ENCODE measurements at regions not wholly inside any gene's neighbourhood (a gene's known extent, or its start where the extent isn't known, plus 50 kb on each side); places are given as distances from the start of the nearest gene placed in this dataset.

DNA sequence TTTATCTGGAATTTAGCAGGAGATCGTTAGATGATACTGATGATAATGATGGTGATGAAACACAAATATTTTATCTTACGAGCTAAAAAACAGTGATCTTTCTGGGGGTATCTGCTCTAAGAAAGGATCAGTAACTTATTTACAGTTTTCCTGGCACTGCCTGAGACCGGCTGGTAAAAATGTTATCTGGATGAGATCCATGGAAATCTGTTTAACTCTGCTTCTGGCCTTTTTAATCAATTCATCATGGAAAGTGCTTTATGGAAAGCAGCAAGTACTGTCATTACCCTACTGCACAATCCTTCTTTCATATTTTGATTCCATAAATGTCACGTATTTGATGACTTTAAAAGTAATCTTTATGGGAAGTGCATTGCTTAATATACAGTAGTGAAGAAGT, 612.7 kb upstream of the GCFC2 start:
- TF ChIP-seq, protein P1, sequence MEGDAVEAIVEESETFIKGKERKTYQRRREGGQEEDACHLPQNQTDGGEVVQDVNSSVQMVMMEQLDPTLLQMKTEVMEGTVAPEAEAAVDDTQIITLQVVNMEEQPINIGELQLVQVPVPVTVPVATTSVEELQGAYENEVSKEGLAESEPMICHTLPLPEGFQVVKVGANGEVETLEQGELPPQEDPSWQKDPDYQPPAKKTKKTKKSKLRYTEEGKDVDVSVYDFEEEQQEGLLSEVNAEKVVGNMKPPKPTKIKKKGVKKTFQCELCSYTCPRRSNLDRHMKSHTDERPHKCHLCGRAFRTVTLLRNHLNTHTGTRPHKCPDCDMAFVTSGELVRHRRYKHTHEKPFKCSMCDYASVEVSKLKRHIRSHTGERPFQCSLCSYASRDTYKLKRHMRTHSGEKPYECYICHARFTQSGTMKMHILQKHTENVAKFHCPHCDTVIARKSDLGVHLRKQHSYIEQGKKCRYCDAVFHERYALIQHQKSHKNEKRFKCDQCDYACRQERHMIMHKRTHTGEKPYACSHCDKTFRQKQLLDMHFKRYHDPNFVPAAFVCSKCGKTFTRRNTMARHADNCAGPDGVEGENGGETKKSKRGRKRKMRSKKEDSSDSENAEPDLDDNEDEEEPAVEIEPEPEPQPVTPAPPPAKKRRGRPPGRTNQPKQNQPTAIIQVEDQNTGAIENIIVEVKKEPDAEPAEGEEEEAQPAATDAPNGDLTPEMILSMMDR (IDR thresholded peaks at IDR 0.05; ENCODE audit: insufficient read depth, low read depth, low read length, missing control alignments), result no peak
- H3K4me3 ChIP-seq (ENCODE audit: low read depth, low read length), result no peak overlapping the region
- DNase-seq (ENCODE audit: low read depth), result no peak

DNA sequence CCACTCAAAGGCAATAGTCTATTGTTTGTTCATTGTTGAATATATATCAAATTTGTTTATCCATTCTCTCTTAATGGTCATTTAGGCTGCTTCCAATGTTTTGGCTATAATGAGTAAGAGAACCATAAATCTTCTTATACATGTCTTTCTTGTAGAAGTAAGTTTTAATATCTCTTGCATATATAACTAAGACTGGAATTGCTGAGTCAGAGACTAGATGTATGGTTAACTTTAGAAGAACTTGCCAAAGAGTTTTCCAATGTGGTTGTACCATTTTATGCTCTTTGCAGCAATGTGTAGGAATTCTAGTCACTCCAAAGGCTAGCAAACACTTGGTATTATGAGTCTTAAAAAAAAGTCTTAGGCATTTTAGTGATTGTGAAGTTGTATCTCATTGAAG, 610.0 kb upstream of the GCFC2 start:
- TF ChIP-seq, protein P1 (IDR thresholded peaks at IDR 0.05; ENCODE audit: insufficient read depth, low read depth, low read length, missing control alignments), result no peak
- no peak overlapping the region for H3K4me3 ChIP-seq (ENCODE audit: low read depth, low read length)
- no peak for DNase-seq (ENCODE audit: low read depth)

DNA sequence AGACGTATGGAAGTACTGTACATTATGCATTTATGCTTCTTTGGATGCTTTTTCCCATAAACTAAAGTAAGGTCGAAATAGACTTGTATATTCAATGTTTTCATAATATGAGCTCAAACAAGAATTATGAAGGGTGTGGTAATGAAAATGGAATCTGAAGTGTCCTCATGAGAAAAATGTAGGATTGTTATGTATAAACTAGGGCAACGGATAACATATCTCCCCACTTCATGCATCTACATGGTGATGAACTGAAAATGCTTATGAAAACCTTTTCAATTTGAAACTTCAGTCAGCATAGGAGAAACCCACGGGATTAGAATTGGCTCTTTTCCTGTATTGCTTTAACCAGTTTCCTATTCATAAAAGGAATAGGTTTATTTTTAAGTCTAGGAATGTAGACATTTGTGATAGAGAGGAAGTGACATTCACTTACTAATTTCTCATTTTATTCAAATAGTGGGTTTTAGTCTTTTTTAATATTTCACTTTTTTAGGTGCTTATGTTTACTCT, 608.2 kb upstream of the GCFC2 start:
- TF ChIP-seq, protein P1 (IDR thresholded peaks at IDR 0.05; ENCODE audit: insufficient read depth, low read depth, low read length, missing control alignments), result no peak
- no peak overlapping the region for H3K4me3 ChIP-seq (ENCODE audit: low read depth, low read length)
- no peak for DNase-seq (ENCODE audit: low read depth)

DNA sequence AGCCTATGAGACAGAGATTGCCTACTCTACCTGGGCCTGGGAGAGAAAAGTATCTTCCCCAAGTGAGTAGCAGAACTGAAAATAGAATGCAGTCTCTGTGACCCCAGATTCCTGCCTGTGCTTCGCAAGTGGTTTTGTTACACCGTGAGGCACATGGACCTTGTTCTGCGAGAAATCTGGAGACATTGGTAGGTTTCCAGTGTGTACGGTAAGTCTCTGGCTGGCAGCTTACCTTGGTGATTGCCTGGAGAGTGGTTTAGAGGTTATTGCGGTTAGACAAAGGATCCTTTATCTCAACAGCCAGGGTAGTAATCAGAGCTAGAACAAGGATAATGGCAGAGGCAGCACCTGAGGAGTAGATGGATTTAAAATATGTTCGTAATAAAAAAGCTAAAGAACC, 606.0 kb upstream of the GCFC2 start:
- DNase-seq (ENCODE audit: low read depth), result no peak
- TF ChIP-seq, protein P1 (IDR thresholded peaks at IDR 0.05; ENCODE audit: insufficient read depth, low read depth, low read length, missing control alignments), result no peak

DNA sequence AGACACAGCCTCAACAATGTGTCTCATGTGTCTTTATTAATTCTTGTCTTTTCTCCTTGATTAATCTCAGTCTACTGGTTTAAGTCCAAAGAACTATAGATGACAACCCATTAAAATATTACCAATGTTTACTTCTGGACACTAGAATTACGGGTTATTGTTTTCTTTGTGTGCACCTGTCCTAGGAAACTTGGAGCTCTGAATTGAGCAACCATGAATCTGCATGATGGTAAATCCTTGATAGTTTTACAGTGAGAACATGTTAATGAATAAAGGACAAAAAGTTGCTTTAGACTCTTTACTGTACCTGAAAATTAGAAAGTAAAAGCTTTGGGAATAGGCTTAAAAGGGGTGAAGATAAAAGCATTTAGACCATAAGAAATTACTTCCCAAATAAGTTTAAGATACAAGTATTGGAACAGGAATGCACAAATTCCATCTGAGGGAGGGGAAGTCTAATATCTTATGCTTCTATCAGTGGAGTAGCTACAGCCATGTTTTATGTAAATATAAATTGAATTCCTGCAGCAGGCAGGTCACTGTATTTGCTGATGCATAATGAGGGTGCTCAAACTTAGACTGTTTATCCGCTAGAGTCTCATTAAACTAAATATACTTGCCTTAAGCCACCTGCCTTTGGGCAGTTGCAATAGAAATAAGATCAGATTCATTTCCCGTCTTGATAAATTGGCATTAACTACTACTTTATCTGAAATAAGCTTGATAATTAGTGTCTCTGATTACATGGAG, 603.7 kb upstream of the GCFC2 start:
- no peak overlapping the region for H3K4me3 ChIP-seq (ENCODE audit: low read depth, low read length)
- TF ChIP-seq, protein P1 (IDR thresholded peaks at IDR 0.05; ENCODE audit: insufficient read depth, low read depth, low read length, missing control alignments), result no peak
- DNase-seq (ENCODE audit: low read depth), result no peak

More for the DNA sequence above, 606.0 kb upstream of the GCFC2 start:
- H3K4me3 ChIP-seq (ENCODE audit: low read depth, low read length), result no peak overlapping the region

DNA sequence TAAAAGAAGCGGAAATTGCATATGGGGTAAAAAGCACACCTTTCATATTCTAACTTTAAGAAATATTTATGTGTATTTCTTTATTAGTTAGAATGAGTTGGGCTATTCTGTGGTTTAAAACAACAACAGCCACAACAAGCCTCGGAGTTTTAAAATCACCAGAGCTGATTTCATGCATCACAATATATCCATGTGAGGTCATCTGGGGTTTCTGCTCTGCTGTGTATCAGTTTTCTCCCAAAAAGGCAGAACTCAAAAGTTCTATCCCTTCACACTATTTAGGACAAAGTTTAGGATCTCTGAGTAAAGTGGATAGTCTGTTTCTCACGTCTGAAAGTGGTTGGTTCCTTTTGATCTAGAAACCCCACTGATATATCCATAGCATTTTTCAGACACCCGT, 601.5 kb upstream of the GCFC2 start:
- no peak overlapping the region for H3K4me3 ChIP-seq (ENCODE audit: low read depth, low read length)
- no peak for DNase-seq (ENCODE audit: low read depth)
- TF ChIP-seq, protein P1 (IDR thresholded peaks at IDR 0.05; ENCODE audit: insufficient read depth, low read depth, low read length, missing control alignments), result no peak

DNA sequence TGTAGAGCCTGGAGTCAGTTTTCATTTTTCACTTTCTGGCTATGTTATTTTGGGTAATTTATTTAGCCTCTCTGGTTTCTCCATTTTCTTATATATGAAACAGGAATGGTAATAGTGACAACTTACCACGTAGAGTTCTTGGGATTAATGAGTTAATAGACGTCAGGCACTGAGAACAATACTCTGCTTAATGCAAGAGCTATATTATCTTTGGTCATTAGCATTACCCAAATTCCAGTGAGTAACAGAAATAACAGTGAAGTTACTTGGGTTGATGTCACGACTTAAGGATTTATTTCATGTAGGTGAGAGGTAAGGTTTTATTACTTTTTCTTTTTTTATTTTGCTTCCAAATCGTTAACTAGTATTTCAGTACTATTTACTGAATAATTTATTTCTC, 601.0 kb upstream of the GCFC2 start:
- TF ChIP-seq, protein P1 (IDR thresholded peaks at IDR 0.05; ENCODE audit: insufficient read depth, low read depth, low read length, missing control alignments), result no peak
- no peak for DNase-seq (ENCODE audit: low read depth)
- H3K4me3 ChIP-seq (ENCODE audit: low read depth, low read length), result no peak overlapping the region

Measured in GM12865 (cell line).